ENCODE measurements at regions not wholly inside any gene's neighbourhood (a gene's known extent, or its start where the extent isn't known, plus 50 kb on each side); places are given as distances from the start of the nearest gene placed in this dataset.

DNA sequence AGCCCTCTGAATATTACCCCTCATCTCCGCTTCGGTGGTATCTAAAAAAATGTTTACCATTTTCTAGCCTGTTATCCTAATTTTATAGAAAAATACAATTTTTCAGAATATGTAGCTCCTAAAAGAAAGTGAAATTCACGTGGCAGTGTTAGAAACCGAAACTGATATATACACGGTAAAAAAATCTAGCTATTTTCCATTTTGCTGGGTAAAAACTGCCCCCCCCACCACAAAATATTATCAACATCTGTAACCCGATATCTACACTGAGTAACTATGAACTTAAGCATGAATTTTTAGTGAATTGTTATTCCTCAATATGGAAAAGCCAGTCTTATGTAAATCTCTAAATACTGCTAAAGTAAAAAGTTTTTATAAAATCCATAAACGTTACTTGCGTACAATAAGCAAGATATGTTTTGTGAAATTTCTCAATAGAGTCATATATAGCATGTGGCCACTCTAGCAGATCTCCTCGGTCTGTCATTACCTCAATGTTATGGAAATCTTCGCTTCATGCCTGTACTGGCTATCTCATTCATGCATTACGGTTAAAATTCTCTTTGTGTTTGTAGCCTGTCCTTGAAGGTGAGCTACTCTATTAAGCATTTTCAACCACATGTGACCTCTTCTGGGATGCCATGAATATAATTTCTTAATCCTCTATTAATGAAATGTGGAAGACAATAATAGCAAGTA lies 524.2 kb downstream of the TRIB2 start:
- TF ChIP-seq GATA2 (IDR thresholded peaks at IDR 0.05; ENCODE audit: low read depth, low read length) (no peak), GATA3 (IDR thresholded peaks at IDR 0.05; ENCODE audit: low read depth, low read length) (no peak)

DNA sequence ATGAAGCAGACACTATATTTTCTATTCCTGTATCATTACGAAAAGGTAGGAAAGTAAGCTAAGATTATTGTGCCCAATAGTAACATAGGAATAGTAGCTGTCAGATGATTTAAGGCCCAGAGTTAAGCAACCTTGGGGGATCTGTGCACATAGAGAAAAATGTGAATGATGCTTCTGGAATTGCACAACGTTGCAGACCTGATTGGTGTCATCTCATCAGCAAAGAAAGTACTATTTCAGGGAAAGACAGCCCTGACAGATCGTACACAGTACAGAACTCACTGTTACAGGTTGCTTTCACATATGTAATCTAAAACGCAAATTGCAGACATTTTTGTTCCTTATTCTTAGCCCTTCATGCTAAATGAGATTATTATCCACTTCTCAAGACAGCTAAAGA lies 535.9 kb downstream of the TRIB2 start:
- TF ChIP-seq GATA3 (IDR thresholded peaks at IDR 0.05; ENCODE audit: low read depth, low read length) = no peak

DNA sequence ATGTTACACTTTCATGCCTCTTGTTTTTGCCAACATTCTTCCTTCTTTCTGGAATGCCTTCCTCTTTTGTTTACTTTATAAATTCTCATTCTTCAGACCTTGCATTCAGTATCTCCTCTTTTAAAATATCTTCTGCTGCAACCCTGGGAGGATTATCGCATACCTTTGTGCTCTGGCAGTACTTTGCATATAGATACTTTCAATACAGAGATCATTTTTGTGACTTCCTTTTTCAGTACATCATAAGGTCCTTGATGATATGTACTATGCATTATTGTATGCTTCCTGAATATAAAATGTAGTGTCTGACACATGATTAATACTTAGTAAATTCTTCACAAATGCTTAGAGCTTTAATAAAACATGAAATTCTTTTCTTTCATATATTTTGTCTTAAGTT lies 538.7 kb downstream of the TRIB2 start:
- no peak for TF ChIP-seq GATA2 (IDR thresholded peaks at IDR 0.05; ENCODE audit: low read depth, low read length)
- no peak for TF ChIP-seq GATA3 (IDR thresholded peaks at IDR 0.05; ENCODE audit: low read depth, low read length)

DNA sequence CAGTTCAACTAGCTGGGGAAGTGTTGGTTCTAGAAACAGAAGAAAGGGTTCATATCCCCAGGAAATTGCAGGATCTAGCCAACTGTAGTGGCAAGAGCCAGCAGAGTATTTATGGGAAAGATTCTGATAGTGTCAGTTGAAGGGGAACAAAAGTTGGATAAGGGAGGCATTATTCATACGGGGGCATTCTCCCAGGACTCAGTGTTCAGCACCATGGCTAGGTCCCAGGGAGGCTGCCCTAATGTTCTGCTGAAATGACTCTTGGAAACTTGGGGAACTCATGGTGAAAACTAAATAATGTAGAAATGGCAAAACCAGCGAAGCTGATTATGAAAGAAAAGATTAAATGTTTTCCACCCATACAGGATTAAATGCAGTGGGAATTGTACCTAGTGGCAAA lies 543.7 kb downstream of the TRIB2 start:
- TF ChIP-seq GATA3 (IDR thresholded peaks at IDR 0.05; ENCODE audit: low read depth, low read length) (no peak), GATA2 (IDR thresholded peaks at IDR 0.05; ENCODE audit: low read depth, low read length) (no peak)

DNA sequence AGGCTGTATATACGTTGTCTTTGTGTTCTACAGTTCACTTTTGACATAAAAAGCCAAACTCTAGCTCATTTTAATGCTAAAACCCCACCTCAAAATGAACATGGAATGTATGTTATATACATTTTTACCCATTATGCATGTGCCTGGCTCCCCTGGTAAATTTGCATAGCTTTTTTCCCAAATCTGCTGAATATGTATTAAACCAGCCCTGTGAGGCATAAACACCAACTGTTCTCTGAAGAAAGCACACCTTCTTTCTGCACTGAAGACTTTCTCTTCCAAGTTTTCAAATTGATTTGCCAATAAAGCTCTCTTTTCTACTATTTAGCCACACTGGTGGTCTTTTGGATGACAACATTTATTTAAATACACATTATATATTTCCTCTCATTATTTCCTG lies 549.4 kb downstream of the TRIB2 start:
- TF ChIP-seq GATA2 (IDR thresholded peaks at IDR 0.05; ENCODE audit: low read depth, low read length) (no peak), GATA3 (IDR thresholded peaks at IDR 0.05; ENCODE audit: low read depth, low read length) (no peak)

DNA sequence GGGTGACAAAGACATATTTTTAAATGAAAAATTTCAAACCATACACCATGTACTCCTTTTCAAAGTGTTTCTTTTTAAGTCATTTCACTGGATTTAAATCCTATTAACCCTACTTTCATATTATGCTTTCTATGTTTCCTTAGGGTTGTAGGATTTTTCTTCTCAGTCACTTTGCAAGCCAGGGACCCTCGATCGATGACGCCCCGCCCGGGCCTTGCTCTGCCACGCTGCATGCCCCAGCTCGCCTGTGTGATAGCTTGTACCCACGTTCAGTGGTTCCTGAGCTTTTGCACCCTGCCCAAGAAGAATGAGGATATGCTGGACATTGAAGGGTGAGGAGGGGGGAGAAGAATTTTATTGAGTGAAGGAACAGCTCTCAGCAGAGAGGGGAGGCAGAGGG lies 568.0 kb downstream of the TRIB2 start:
- TF ChIP-seq GATA3 (IDR thresholded peaks at IDR 0.05; ENCODE audit: low read depth, low read length) = no peak
- no peak for TF ChIP-seq GATA2 (IDR thresholded peaks at IDR 0.05; ENCODE audit: low read depth, low read length)

DNA sequence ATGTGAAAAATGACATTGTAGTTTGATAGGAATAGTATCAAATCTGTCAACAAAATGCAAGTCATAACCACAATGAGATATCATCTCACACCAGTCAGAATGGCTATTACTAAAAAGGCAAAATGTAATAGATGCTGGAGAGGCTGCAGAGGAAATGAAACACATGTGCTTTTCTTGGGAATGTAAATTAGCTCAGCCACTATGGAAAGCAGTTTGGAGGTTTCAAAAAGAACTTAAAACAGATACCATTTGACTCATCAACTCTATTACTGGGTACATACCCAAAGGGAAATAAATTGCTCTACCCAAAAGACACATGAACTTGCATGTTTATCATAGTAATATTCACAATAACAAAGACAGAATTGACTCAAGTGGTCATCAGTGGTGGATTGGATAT lies 572.6 kb downstream of the TRIB2 start:
- no peak for TF ChIP-seq GATA3 (IDR thresholded peaks at IDR 0.05; ENCODE audit: low read depth, low read length)
- TF ChIP-seq GATA2 (IDR thresholded peaks at IDR 0.05; ENCODE audit: low read depth, low read length) = no peak

DNA sequence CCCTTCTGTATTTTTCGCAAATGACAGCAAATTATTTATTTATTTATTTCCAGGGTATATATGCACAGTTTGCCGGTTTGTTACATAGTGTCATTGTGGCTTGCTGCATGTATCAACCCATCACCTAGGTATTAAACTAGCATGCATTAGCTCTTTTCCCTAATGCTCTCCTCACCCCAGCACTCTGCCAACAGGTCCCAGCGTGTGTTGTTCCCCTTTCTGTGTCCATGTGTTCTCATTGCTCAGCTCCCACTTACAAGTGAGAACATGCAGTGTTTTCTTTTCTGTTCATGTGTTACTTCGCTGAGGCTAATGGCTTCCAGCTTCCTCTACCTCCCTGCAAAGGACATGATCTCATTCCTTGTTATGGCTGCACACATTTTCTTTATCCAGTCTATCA lies 592.3 kb downstream of the TRIB2 start:
- no peak for TF ChIP-seq GATA2 (IDR thresholded peaks at IDR 0.05; ENCODE audit: low read depth, low read length)
- no peak for TF ChIP-seq GATA3 (IDR thresholded peaks at IDR 0.05; ENCODE audit: low read depth, low read length)

DNA sequence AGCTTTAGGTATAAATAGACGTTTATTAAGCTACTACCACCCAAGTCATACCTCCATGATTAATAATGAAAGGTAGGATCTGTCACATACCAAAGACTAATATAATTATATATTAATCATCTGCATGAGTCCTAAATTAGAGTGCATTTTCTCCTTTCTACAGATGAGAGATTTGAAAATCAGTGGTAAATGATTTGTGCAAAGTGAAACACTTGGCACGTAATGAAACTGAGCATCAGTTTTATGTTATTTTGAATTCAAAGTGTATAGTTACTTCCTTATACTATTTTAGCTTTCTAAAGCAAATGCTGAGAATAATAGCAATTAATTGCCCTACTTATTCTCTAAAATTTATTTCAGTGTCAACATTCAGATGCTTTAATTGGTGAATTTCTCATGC lies 615.3 kb downstream of the TRIB2 start:
- TF ChIP-seq GATA2 (IDR thresholded peaks at IDR 0.05; ENCODE audit: low read depth, low read length) (no peak), GATA3 (IDR thresholded peaks at IDR 0.05; ENCODE audit: low read depth, low read length) (no peak)

DNA sequence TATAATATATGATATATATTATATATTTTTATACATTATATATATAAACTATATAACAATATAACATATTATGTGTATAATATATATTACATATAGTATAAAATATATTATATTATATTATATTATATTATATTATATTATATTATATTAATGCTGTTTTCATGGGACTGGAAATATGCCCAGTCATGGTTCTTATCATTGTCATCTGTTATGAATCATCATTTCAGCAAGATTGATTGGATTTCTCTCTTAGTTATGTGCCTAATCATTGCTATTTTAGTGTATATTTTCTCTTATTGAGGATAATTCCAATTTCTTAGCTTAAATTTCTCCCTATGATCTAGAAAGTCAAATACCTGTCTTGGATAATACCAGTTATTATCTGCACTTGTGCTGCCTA lies 617.8 kb downstream of the TRIB2 start:
- TF ChIP-seq GATA2 (IDR thresholded peaks at IDR 0.05; ENCODE audit: low read depth, low read length) (no peak), GATA3 (IDR thresholded peaks at IDR 0.05; ENCODE audit: low read depth, low read length) (no peak)

DNA sequence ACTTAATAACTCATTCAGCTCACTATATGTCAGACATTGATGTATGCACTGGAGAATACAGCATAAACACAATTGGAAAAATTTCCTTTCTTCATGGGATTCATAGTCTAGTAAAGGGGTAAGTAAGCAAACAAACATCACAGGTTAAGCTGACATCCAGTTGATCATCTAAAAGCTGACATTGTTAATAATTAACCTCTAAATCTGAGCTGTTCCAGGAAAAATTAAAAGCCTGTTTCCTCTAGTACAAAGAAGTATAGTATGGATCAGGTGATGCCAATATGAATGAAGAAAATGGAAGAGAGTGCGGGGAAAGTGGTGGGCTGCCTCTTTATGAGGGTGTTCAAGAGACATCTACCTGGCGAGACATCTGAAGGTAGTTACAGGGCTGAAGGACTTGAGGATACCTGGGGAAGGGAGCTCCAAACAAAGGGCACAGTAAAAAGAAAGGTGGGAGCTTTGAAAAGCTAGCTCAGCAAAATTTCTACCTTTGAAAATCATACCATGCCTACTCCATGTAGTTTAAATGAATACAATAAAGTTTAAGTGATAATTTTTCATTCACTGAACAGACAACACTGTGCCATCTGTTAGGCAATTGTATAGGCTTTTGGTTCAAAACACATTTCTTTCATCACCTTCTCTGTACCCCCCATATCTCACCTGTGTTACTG lies 619.3 kb downstream of the TRIB2 start:
- TF ChIP-seq GATA3 (IDR thresholded peaks at IDR 0.05; ENCODE audit: low read depth, low read length) (no peak), GATA2 (IDR thresholded peaks at IDR 0.05; ENCODE audit: low read depth, low read length) (no peak)

DNA sequence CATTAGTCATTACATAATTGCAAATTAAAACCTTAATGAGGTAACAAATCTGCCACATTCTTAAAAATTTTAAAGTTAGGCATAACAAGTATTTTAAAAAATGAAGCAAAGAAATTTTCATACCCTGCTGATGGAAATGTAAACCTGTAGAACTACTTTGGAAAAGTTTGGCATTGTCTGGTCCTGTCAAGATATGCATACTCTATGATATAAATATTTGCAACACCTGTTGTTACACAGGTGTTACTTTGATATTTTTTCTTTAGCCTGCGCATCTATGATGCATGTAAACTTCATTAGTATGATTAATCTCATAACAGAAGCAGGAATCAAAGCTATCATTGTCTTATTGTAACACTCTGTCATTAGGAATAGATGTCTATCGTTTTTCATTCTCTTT lies 634.3 kb downstream of the TRIB2 start:
- TF ChIP-seq GATA3 (IDR thresholded peaks at IDR 0.05; ENCODE audit: low read depth, low read length) = no peak

DNA sequence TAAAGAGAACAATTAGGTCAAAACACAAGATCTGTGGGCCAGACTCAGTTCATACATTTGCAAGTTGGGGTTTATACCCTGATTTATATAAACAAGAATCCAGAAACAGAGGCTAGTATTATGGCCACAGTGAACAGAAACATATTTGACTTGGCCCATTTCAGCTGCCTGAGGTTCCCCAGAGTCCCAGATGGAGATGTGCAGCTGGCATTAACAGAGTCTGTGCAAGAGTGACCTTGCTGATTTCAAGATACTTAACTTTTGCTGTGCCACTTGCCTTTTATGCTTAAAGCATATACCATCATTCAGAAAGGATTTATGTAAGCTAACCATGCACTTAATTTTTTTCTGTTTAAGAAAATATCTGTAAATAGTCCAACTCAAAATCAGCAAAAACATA lies 636.3 kb downstream of the TRIB2 start:
- no peak for TF ChIP-seq GATA2 (IDR thresholded peaks at IDR 0.05; ENCODE audit: low read depth, low read length)
- no peak for TF ChIP-seq GATA3 (IDR thresholded peaks at IDR 0.05; ENCODE audit: low read depth, low read length)

DNA sequence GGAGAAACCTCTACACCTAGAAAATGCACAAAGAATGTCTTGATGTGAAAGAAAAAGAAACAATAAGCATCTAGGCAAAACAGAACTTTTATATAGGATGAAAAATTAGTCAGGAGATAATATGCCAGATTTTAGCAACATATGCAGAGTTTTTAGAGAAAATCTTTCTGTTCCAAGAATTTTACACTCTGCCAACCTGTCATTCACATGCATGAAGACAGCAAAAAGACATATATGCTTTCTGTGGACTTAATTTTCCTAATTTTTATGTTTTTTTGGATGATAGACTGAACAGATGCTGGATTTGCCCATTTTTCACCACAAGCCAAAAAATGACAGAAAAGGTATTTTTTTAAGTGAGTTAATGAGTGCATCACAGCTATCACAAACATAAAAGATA lies 637.3 kb downstream of the TRIB2 start:
- TF ChIP-seq GATA3 (IDR thresholded peaks at IDR 0.05; ENCODE audit: low read depth, low read length) (no peak), GATA2 (IDR thresholded peaks at IDR 0.05; ENCODE audit: low read depth, low read length) (no peak)

DNA sequence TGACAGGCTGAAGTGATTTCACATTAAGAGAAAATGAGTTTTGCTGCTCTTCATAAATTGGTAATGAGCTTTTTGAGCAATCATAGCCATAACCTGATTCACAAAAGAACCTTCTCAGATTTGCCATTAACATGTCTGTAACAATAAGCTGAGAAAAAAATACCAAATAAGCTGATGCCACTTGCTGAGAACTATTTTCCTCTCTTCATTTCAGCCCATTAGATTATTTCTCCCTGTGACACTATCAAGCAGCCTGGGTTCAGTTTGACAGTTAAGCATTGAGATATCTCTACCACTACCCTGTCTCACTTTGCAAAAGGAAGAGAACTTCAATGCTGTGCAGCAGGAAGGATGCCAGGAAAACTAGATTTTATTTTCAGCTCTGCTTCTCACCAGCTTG lies 673.9 kb downstream of the TRIB2 start:
- TF ChIP-seq GATA3 (IDR thresholded peaks at IDR 0.05; ENCODE audit: low read depth, low read length) (no peak), GATA2 (IDR thresholded peaks at IDR 0.05; ENCODE audit: low read depth, low read length) (no peak)

DNA sequence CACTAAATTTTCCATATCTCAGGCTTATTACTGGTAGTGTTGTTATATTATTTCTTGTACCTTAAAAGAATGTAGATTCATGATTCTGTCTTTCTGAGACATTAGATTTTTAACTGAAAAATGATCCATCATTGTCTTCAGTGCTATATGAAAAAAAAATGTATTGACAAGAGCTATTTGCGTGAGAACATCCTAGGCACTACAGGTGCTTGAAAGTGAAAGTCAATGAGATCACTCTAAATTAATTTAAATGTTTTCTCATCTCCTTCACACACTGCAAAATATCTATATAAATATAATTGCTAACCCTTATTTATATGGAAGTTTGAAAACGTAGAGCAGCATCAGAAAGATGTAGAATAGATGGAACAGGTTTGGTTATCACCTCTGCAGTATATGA lies 684.6 kb downstream of the TRIB2 start:
- no peak for TF ChIP-seq GATA2 (IDR thresholded peaks at IDR 0.05; ENCODE audit: low read depth, low read length)
- no peak for TF ChIP-seq GATA3 (IDR thresholded peaks at IDR 0.05; ENCODE audit: low read depth, low read length)

All from SH-SY5Y (cell line).